HepG2 (cell line): ENCODE measurements at regions not wholly inside any gene's neighbourhood (a gene's known extent, or its start where the extent isn't known, plus 50 kb on each side); places are given as distances from the start of the nearest gene placed in this dataset.

Experiments used
- BCL6 ChIP-seq: IDR thresholded peaks from 2 replicates; pipeline ENCODE4 v1.6.1; 2016; ENCODE audit warnings: missing genetic modification reagents, missing compliant biosample characterization
- CAMTA2 ChIP-seq: sonication (generic); formaldehyde crosslinking; IDR thresholded peaks from 2 replicates; pipeline ENCODE4 v1.4.0; 2020; ENCODE audit warnings: mild to moderate bottlenecking, missing genetic modification reagents, borderline replicate concordance
- ETV5 ChIP-seq: IDR thresholded peaks from 2 replicates; pipeline ENCODE4 v1.6.1; 2018; ENCODE audit warnings: missing biosample characterization, missing genetic modification reagents, inconsistent platforms, borderline replicate concordance
- FOXJ3 ChIP-seq: sonication (generic); formaldehyde crosslinking; IDR thresholded peaks from 2 replicates; pipeline ENCODE4 v1.4.0; 2020; ENCODE audit warnings: missing genetic modification reagents, mild to moderate bottlenecking, borderline replicate concordance
- GTF2F1 ChIP-seq: fragments of 150-350 bp; IDR thresholded peaks from 2 replicates; pipeline ENCODE4 v1.6.1; 2014; ENCODE audit warnings: low read length
- HNF4A ChIP-seq: sonication (generic); formaldehyde crosslinking; IDR thresholded peaks from 2 replicates; pipeline ENCODE4 v1.4.0; 2020; ENCODE audit warnings: missing genetic modification reagents
- KDM6A ChIP-seq: IDR thresholded peaks from 2 replicates; pipeline ENCODE4 v1.6.1; 2016; ENCODE audit warnings: low read depth
- ONECUT2 ChIP-seq: sonication (generic); formaldehyde crosslinking; IDR thresholded peaks from 2 replicates; pipeline ENCODE4 v1.4.0; 2020; ENCODE audit warnings: missing genetic modification reagents
- RFXANK ChIP-seq: IDR thresholded peaks from 2 replicates; pipeline ENCODE4 v1.6.1; 2016
- ZFP41 ChIP-seq: sonication (generic); formaldehyde crosslinking; IDR thresholded peaks from 2 replicates; pipeline ENCODE4 v1.4.0; 2020; ENCODE audit warnings: mild to moderate bottlenecking, missing genetic modification reagents, borderline replicate concordance
- ZNF383 ChIP-seq: sonication (generic); formaldehyde crosslinking; IDR thresholded peaks from 2 replicates; pipeline ENCODE4 v1.4.0; 2020; ENCODE audit warnings: missing genetic modification reagents, mild to moderate bottlenecking, borderline replicate concordance
- ZNF839 ChIP-seq: sonication (generic); formaldehyde crosslinking; IDR thresholded peaks from 2 replicates; pipeline ENCODE4 v1.4.0; 2020; ENCODE audit warnings: missing genetic modification reagents, mild to moderate bottlenecking, borderline replicate concordance
- TF ChIP-seq, protein P1 (sequence below), 2 experiments: fragments of 450-650 bp in 1 of 2; sonication (generic) in 1 of 2; formaldehyde crosslinking; IDR thresholded peaks; 2 replicates each; pipeline versions ENCODE4 v1.5.0 to v1.8.0; 2020 to 2022; ENCODE audit warnings: mild to moderate bottlenecking in 1 of 2, missing genetic modification reagents in 1 of 2
- TF ChIP-seq, protein P2 (sequence below): sonication (generic); formaldehyde crosslinking; IDR thresholded peaks from 2 replicates; pipeline ENCODE4 v1.4.0; 2020; ENCODE audit warnings: mild to moderate bottlenecking, missing genetic modification reagents, borderline replicate concordance
- TF ChIP-seq, protein P3 (sequence below): sonication (generic); formaldehyde crosslinking; IDR thresholded peaks from 2 replicates; pipeline ENCODE4 v1.4.0; 2020; ENCODE audit warnings: missing genetic modification reagents, borderline replicate concordance
- TF ChIP-seq, protein P4 (sequence below): sonication (generic); formaldehyde crosslinking; IDR thresholded peaks from 2 replicates; pipeline ENCODE4 v1.5.0; 2020; ENCODE audit warnings: missing genetic modification reagents
- TF ChIP-seq, protein P5 (sequence below): sonication (generic); formaldehyde crosslinking; IDR thresholded peaks from 2 replicates; pipeline ENCODE4 v1.4.0; 2020; ENCODE audit warnings: missing genetic modification reagents

DNA sequence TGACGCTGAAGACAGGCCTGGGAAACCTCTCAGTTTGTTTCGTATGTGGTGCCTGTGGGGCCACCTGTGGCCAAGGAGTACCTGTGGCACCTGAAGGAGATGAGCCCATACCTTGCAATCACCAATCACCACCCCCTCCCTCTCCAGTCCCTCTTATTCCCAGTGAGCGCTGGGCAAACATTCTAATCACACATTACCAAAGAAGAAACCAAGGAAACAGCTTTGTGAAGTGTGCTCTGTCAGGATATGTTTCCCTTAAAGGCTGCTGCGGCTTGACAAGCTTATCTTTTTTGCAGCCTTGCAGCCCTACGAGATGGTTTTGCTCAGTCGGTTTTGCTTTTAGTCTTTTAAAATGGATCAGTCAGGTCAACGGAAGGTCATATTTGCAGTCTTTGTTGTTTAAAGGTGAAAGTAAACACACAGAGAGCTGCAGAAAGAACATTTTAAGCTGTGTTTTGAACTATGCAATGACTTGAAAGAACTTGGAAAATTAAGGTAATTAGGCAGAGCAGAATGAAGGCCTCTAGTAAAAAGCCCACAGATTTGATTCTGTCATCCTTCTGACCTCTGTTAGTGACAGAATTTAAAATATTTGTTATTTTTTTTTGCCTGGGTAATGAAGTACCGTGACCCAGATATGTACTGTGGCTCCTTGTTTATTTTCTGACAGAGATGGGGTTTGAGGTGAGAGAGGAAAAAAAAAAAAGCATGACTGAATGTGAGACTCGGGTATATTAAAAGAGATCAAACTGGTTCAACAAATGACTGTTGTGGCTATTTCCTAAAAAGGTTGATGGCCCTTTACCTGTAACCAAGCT lies 461.4 kb downstream of the NSUN3 start (continued):
- TF ChIP-seq GTF2F1 (no peak), ONECUT2 (CRISPR knock-in tag) (no peak), ZNF383 (no peak), FOXJ3 (CRISPR knock-in tag) (peak; percentile 62; the same call in 1 of the 2 replicates), RFXANK (CRISPR knock-in tag) (no peak), BCL6 (CRISPR knock-in tag) (0 out of 2 replicates have a peak, but pooled peaks have one; percentile 41), ZNF839 (no peak), ZFP41 (CRISPR knock-in tag) (no peak), KDM6A (CRISPR knock-in tag) (peak; percentile 44; the same call in 1 of the 2 replicates), HNF4A (CRISPR knock-in tag) (peak; percentile 4; the same call in 1 of the 2 replicates), CAMTA2 (CRISPR knock-in tag) (no peak), ETV5 (CRISPR knock-in tag) (peak; percentile 16; the same call in 1 of the 2 replicates)
- TF ChIP-seq, protein P1, sequence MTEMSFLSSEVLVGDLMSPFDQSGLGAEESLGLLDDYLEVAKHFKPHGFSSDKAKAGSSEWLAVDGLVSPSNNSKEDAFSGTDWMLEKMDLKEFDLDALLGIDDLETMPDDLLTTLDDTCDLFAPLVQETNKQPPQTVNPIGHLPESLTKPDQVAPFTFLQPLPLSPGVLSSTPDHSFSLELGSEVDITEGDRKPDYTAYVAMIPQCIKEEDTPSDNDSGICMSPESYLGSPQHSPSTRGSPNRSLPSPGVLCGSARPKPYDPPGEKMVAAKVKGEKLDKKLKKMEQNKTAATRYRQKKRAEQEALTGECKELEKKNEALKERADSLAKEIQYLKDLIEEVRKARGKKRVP (CRISPR knock-in tag; IDR thresholded peaks at IDR 0.05), result 0 out of 4 replicates have a peak, but pooled peaks of 1 of the 2 experiments have one; percentile 45
- TF ChIP-seq, protein P2, sequence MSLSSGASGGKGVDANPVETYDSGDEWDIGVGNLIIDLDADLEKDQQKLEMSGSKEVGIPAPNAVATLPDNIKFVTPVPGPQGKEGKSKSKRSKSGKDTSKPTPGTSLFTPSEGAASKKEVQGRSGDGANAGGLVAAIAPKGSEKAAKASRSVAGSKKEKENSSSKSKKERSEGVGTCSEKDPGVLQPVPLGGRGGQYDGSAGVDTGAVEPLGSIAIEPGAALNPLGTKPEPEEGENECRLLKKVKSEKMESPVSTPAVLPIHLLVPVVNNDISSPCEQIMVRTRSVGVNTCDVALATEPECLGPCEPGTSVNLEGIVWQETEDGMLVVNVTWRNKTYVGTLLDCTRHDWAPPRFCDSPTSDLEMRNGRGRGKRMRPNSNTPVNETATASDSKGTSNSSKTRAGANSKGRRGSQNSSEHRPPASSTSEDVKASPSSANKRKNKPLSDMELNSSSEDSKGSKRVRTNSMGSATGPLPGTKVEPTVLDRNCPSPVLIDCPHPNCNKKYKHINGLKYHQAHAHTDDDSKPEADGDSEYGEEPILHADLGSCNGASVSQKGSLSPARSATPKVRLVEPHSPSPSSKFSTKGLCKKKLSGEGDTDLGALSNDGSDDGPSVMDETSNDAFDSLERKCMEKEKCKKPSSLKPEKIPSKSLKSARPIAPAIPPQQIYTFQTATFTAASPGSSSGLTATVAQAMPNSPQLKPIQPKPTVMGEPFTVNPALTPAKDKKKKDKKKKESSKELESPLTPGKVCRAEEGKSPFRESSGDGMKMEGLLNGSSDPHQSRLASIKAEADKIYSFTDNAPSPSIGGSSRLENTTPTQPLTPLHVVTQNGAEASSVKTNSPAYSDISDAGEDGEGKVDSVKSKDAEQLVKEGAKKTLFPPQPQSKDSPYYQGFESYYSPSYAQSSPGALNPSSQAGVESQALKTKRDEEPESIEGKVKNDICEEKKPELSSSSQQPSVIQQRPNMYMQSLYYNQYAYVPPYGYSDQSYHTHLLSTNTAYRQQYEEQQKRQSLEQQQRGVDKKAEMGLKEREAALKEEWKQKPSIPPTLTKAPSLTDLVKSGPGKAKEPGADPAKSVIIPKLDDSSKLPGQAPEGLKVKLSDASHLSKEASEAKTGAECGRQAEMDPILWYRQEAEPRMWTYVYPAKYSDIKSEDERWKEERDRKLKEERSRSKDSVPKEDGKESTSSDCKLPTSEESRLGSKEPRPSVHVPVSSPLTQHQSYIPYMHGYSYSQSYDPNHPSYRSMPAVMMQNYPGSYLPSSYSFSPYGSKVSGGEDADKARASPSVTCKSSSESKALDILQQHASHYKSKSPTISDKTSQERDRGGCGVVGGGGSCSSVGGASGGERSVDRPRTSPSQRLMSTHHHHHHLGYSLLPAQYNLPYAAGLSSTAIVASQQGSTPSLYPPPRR (CRISPR knock-in tag), result no peak
- TF ChIP-seq, protein P3, sequence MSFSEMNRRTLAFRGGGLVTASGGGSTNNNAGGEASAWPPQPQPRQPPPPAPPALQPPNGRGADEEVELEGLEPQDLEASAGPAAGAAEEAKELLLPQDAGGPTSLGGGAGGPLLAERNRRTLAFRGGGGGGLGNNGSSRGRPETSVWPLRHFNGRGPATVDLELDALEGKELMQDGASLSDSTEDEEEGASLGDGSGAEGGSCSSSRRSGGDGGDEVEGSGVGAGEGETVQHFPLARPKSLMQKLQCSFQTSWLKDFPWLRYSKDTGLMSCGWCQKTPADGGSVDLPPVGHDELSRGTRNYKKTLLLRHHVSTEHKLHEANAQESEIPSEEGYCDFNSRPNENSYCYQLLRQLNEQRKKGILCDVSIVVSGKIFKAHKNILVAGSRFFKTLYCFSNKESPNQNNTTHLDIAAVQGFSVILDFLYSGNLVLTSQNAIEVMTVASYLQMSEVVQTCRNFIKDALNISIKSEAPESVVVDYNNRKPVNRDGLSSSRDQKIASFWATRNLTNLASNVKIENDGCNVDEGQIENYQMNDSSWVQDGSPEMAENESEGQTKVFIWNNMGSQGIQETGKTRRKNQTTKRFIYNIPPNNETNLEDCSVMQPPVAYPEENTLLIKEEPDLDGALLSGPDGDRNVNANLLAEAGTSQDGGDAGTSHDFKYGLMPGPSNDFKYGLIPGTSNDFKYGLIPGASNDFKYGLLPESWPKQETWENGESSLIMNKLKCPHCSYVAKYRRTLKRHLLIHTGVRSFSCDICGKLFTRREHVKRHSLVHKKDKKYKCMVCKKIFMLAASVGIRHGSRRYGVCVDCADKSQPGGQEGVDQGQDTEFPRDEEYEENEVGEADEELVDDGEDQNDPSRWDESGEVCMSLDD (CRISPR knock-in tag), result no peak
- TF ChIP-seq, protein P4, sequence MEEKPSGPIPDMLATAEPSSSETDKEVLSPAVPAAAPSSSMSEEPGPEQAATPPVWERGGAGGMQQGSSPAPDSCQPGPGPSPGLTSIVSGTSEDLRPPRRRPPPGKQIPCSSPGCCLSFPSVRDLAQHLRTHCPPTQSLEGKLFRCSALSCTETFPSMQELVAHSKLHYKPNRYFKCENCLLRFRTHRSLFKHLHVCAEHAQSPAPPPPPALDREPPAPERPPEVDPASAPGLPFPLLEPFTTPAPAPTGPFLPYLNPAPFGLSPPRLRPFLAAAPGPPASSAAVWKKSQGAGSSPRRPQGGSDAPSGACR, result no peak
- TF ChIP-seq, protein P5, sequence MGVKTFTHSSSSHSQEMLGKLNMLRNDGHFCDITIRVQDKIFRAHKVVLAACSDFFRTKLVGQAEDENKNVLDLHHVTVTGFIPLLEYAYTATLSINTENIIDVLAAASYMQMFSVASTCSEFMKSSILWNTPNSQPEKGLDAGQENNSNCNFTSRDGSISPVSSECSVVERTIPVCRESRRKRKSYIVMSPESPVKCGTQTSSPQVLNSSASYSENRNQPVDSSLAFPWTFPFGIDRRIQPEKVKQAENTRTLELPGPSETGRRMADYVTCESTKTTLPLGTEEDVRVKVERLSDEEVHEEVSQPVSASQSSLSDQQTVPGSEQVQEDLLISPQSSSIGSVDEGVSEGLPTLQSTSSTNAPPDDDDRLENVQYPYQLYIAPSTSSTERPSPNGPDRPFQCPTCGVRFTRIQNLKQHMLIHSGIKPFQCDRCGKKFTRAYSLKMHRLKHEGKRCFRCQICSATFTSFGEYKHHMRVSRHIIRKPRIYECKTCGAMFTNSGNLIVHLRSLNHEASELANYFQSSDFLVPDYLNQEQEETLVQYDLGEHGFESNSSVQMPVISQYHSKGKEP (CRISPR knock-in tag), result no peak
